Tibial nerve (tissue), 4 donors: ENCODE measurements at regions not wholly inside any gene's neighbourhood (a gene's known extent, or its start where the extent isn't known, plus 50 kb on each side); places are given as distances from the start of the nearest gene placed in this dataset.

Experiments
- DNase-seq, 2 donors: peaks; one replicate each; pipeline ENCODE4 v3.0.0-alpha.2; 2019; ENCODE audit warnings: low spot score in 2 of 2
- H3K27ac ChIP-seq, 4 donors: fragments of 200-600 bp; sonication (generic) in 3 of 4; one replicate each; pipeline ENCODE4 v1.5.1; 2017 to 2019; ENCODE audit warnings: mild to moderate bottlenecking in 1 of 4
- H3K27me3 ChIP-seq, 2 donors: fragments of 200-600 bp; sonication (generic) in 1 of 2; one replicate each; pipeline versions ENCODE4 v1.5.1 to v1.6.0; 2017 to 2019
- H3K36me3 ChIP-seq, 3 donors: fragments of 200-600 bp; sonication (generic); one replicate each; pipeline ENCODE4 v1.5.1; 2018 to 2019
- H3K4me1 ChIP-seq, 4 donors: fragments of 200-600 bp; sonication (generic) in 3 of 4; one replicate each; pipeline ENCODE4 v1.5.1; 2017 to 2019
- H3K4me3 ChIP-seq, 4 donors: fragments of 200-600 bp; sonication (generic) in 3 of 4; one replicate each; pipeline ENCODE4 v1.5.1; 2017 to 2019; ENCODE audit warnings: mild to moderate bottlenecking in 1 of 4, moderate library complexity in 1 of 4
- H3K9me3 ChIP-seq, 4 donors: fragments of 200-600 bp; sonication (generic) in 3 of 4; one replicate each; pipeline ENCODE4 v1.5.1; 2017 to 2019
- EP300 ChIP-seq, 2 donors: sonication (generic); formaldehyde crosslinking; IDR thresholded peaks; one replicate each; pipeline ENCODE4 v1.6.1; 2017; ENCODE audit warnings: antibody characterized with exemption in 2 of 2, mild to moderate bottlenecking in 1 of 2
- POLR2A ChIP-seq, 2 donors: fragments of 450-650 bp; IDR thresholded peaks; one replicate each; pipeline ENCODE4 v1.6.1; 2017; ENCODE audit warnings: antibody characterized with exemption in 2 of 2, mild to moderate bottlenecking in 2 of 2, moderate library complexity in 2 of 2
- WGBS, 2 donors: methylation state at CpG; one replicate each; pipeline ENCODE4 v1.1.5; 2018; 5-methylcytosine and 5-hydroxymethylcytosine counted together
- TF ChIP-seq, protein P1 (sequence below), 5 experiments: fragments of 200-600 bp in 3 of 5; fragments of 450-650 bp in 2 of 5; sonication (generic) in 3 of 5; IDR thresholded peaks; one replicate each; pipeline ENCODE4 v1.5.1; 2016 to 2019; ENCODE audit warnings: antibody characterized with exemption in 5 of 5, mild to moderate bottlenecking in 3 of 5, moderate library complexity in 2 of 5

DNA sequence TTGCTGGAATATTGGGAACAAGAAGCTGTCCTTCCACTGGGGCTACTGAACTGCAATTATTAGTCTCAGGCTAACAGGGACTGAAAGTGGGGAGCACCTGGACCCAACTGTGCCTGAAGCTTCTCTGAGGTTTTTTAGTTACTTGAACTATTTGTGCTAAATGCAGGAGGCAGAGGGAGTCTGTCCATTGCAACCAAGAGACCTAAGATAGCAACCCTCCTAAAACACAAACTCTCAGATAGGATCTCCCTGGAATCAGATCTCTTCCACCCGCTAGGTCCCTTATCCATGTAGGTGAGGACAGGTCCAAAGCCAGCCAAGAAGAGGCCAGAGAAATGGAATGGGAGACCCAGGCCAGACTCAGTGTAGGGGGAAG, 58.1 kb downstream of the NCOR2 start:
- TF ChIP-seq POLR2A (IDR thresholded peaks at IDR 0.05) (no peak), EP300 (IDR thresholded peaks at IDR 0.05) (no peak)
- TF ChIP-seq, protein P1, sequence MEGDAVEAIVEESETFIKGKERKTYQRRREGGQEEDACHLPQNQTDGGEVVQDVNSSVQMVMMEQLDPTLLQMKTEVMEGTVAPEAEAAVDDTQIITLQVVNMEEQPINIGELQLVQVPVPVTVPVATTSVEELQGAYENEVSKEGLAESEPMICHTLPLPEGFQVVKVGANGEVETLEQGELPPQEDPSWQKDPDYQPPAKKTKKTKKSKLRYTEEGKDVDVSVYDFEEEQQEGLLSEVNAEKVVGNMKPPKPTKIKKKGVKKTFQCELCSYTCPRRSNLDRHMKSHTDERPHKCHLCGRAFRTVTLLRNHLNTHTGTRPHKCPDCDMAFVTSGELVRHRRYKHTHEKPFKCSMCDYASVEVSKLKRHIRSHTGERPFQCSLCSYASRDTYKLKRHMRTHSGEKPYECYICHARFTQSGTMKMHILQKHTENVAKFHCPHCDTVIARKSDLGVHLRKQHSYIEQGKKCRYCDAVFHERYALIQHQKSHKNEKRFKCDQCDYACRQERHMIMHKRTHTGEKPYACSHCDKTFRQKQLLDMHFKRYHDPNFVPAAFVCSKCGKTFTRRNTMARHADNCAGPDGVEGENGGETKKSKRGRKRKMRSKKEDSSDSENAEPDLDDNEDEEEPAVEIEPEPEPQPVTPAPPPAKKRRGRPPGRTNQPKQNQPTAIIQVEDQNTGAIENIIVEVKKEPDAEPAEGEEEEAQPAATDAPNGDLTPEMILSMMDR (IDR thresholded peaks at IDR 0.05): no peak
- Histone ChIP-seq H3K9me3 (no peaks in the 10 kb centered on the region), H3K27ac (peak overlapping the region; percentile 64 to 99 (median 88)), H3K27me3 (no peaks in the 10 kb centered on the region), H3K4me3 (no peak overlapping the region), H3K36me3 (no peaks in the 10 kb centered on the region), H3K4me1 (peaks cover 20 to 100% (median 90%) of the 10 kb centered on the region in 4 donors)
- DNase-seq: no peak
- 67 to 83% methylated on average over 1 of the region's 1 CpG for WGBS, 2 donors

DNA sequence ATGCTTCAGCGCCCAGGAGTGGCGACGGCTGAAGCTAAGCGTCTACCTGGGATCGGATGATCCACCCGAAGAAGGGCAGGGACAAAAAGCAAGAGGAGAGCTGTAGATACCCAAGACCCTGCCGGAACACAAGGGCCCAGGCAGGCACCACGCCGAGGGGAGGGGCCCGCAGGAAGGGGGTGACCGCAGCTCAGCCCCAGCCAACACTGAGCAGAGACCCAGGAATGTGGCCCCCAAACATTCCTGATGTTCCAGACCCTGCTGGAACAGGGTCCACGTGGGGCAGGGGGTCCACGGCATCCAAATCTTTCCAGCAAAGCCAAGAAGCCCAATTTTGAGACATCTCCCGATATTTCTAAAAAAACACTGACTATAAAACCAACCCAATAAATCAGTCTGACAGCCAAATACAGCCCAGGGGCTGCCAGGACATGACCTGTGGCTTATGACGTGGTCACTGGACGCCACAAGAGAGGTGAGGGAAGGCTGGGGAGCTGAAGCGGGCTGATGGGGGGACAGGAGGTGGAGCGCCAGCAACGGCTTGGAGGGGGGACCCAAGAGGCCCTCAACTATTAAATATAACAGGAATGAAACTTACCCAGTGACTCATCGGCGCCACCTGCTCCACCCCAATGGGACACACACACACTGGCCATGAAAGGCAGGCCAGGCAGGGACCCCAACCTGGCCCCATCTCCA, 58.9 kb downstream of the NCOR2 start:
- no peaks in the 10 kb centered on the region for H3K36me3 ChIP-seq
- DNase-seq: peak; percentile 50 to 59
- 24 to 32% methylated on average over 17 to 21 of the region's 21 CpGs for WGBS, 2 donors
- no peaks in the 10 kb centered on the region for H3K9me3 ChIP-seq
- no peak overlapping the region for H3K4me3 ChIP-seq
- TF ChIP-seq EP300 (IDR thresholded peaks at IDR 0.05): peak in 1 of 2 donors; percentile 35
- TF ChIP-seq, protein P1 (IDR thresholded peaks at IDR 0.05): no peak
- H3K27me3 ChIP-seq: no peaks in the 10 kb centered on the region
- peaks cover 20 to 100% (median 87%) of the 10 kb centered on the region in 4 donors for H3K4me1 ChIP-seq
- peak overlapping the region; percentile 64 to 99 (median 88) for H3K27ac ChIP-seq

DNA sequence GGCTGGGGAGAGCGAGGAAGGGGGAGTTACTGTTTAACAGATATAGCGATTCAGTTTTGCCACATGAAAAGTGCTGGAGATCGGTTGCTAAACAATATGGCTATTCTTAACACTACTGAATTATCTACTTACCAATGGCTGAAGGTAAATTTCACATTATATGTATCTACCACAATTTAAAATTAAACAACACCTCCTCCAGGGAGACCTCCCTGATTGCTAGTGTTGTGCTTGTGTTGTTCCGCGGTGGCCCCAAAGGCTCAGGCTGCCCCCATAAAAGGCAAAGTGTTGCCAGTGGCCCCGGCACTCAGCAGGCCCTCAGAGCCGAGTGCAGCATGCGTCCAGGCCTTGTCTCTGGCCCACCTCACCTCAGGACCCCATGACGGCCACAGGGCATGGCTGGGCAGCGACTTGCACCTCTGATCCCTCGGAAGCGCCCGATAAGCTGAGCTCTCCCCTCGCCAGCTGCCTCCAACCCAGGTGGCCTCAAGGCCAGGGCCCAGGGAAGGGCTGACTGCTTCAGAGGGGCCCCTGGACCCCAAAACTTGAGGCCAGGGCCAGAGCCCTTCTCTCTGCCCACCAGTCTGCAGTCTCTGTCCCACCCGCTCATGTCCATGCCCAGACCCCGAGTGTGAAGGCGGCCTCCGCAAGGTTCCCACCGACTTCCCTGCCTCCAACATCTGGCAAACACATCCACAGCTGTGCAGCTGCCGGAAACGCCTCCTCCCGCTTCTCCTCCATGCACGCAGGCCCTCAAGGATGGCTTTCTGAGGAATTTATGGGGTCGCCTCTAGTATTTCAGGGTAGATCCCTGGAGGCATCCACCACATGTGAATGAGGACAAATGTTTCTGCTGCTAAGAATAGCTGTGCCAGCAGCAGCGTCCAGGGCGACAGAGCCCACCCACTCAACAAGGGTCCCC, 60.0 kb downstream of the NCOR2 start:
- no peaks in the 10 kb centered on the region for H3K9me3 ChIP-seq
- peak overlapping the region; percentile 64 to 99 (median 88) for H3K27ac ChIP-seq
- 38 to 47% methylated on average over 26 of the region's 26 CpGs for WGBS, 2 donors
- peaks cover 15 to 98% (median 80%) of the 10 kb centered on the region in 4 donors for H3K4me1 ChIP-seq
- TF ChIP-seq POLR2A (IDR thresholded peaks at IDR 0.05): no peak
- TF ChIP-seq EP300 (IDR thresholded peaks at IDR 0.05): peak in 1 of 2 donors; percentile 52
- H3K36me3 ChIP-seq: no peaks in the 10 kb centered on the region
- DNase-seq: peak; percentile 52 to 61
- H3K4me3 ChIP-seq: no peak overlapping the region
- no peaks in the 10 kb centered on the region for H3K27me3 ChIP-seq

DNA sequence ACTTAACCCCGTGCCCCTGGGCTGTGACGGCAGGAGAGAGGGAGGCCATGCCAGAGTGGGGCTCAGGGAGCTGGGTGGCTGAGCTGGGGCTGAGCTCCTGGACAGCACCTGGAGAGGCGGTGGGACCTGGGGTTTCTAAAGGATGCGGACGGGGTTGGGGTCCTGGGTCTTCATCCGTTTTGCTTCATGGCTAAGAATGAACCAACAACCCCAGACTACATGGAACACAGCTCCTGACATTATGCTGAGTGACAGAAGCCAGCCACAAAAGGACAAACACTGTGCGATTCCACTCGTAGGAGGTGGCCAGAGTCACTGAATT, 60.6 kb downstream of the NCOR2 start:
- WGBS, 2 donors: 33 to 38% methylated on average over 8 of the region's 8 CpGs
- no peak for DNase-seq
- Histone ChIP-seq H3K9me3 (no peaks in the 10 kb centered on the region), H3K36me3 (no peaks in the 10 kb centered on the region), H3K4me1 (peaks cover 14 to 98% (median 78%) of the 10 kb centered on the region in 4 donors), H3K27me3 (no peaks in the 10 kb centered on the region), H3K27ac (peak overlapping the region; percentile 64 to 99 (median 88)), H3K4me3 (peak overlapping the region in 1 of 4 donors; percentile 22)
- TF ChIP-seq, protein P1 (IDR thresholded peaks at IDR 0.05): no peak
- TF ChIP-seq POLR2A (IDR thresholded peaks at IDR 0.05) (no peak), EP300 (IDR thresholded peaks at IDR 0.05) (no peak)

DNA sequence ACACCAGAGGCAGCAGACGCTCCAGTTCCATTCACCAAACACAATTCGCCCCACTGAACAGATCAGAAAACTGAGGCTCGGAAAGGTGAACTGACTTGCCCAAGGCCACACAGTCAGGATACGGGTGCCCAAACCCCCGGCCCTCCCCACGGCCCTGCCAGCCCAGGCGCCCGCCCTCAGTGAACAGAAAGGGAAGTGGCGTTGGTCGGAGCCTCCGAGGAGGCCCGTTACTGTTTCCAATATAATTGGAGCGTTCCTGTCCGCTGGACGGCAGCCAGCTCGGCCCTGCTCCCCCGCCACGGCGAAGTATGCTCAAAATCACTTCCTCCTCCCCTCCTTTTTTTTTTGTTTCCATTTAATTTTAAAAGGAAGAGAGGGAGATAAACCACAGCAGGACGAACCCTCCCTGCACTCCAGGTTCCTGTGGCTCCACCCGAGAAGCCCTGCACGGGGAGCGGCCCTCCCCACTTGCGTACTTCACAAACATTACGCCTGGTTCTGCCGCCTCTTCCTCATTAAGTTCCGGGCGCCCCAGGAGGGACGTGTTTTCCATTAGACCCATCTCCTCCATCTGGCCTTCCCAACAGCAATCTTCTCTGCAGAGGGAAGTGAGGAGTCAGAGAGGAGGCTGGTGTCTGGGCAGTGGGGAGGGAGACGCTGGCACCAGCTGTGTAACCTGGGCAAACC, 61.1 kb downstream of the NCOR2 start:
- Histone ChIP-seq H3K36me3 (no peaks in the 10 kb centered on the region), H3K4me3 (peak overlapping the region in 2 of 4 donors; percentile 6 to 22), H3K27ac (peak overlapping the region; percentile 64 to 99 (median 88)), H3K27me3 (no peaks in the 10 kb centered on the region), H3K4me1 (peaks cover 14 to 98% (median 79%) of the 10 kb centered on the region in 4 donors), H3K9me3 (no peaks in the 10 kb centered on the region)
- 10 to 17% methylated on average over 30 of the region's 30 CpGs for WGBS, 2 donors
- TF ChIP-seq POLR2A (IDR thresholded peaks at IDR 0.05) (peak in 1 of 2 donors; percentile 57), EP300 (IDR thresholded peaks at IDR 0.05) (peak; percentile 77 to 91)
- TF ChIP-seq, protein P1 (IDR thresholded peaks at IDR 0.05): no peak
- peak; percentile 82 to 84 for DNase-seq
